Uterus (tissue), 3 donors: ENCODE measurements at regions not wholly inside any gene's neighbourhood (a gene's known extent, or its start where the extent isn't known, plus 50 kb on each side); places are given as distances from the start of the nearest gene placed in this dataset.
"Not testable (repeated sequence)": the region's sequence is repeated elsewhere in the genome, so short reads cannot be mapped to it uniquely, and the experiment has no call there.

Experiments
- DNase-seq, 2 donors: peaks; one replicate each; pipeline ENCODE4 v3.0.0-alpha.2; 2019 to 2020
- H3K27ac ChIP-seq, 2 donors: fragments of 200-600 bp; sonication (generic); 1 replicate in 1 of 2; 2 replicates in 1 of 2; pipeline ENCODE4 v1.5.1; 2016 to 2018
- H3K27me3 ChIP-seq, 2 donors: fragments of 200-600 bp; sonication (generic); one replicate each; pipeline ENCODE4 v1.5.1; 2018 to 2019; ENCODE audit warnings: control low read depth in 1 of 2
- H3K36me3 ChIP-seq, 2 donors: fragments of 200-600 bp; sonication (generic); one replicate each; pipeline ENCODE4 v1.5.1; 2019; ENCODE audit warnings: control low read depth in 1 of 2
- H3K4me1 ChIP-seq, 2 donors: fragments of 200-600 bp; sonication (generic); one replicate each; pipeline ENCODE4 v1.5.1; 2018 to 2019; ENCODE audit warnings: control low read depth in 1 of 2
- H3K4me3 ChIP-seq, 2 donors: fragments of 200-600 bp; sonication (generic); 1 replicate in 1 of 2; 2 replicates in 1 of 2; pipeline ENCODE4 v1.5.1; 2018 to 2019; ENCODE audit warnings: mild to moderate bottlenecking in 1 of 2
- H3K9me3 ChIP-seq, 2 donors: fragments of 200-600 bp; sonication (generic); one replicate each; pipeline ENCODE4 v1.5.1; 2019; ENCODE audit warnings: control low read depth in 1 of 2
- POLR2A ChIP-seq, 2 donors: fragments of 450-650 bp; IDR thresholded peaks; one replicate each; pipeline ENCODE4 v1.6.1; 2016; ENCODE audit warnings: antibody characterized with exemption in 2 of 2, mild to moderate bottlenecking in 1 of 2, moderate library complexity in 1 of 2
- intact Hi-C: fragments of 100-400 bp; cut with DNase I; formaldehyde crosslinking; loops from one replicate; pipeline ENCODE4 v1.15.1; 2023; ENCODE audit warnings: low total_unique reads
- TF ChIP-seq, protein P1 (sequence below), 4 experiments: fragments of 200-600 bp in 2 of 4; fragments of 450-650 bp in 2 of 4; sonication (generic) in 2 of 4; IDR thresholded peaks; one replicate each; pipeline ENCODE4 v1.5.1; 2016 to 2019; ENCODE audit warnings: antibody characterized with exemption in 4 of 4, mild to moderate bottlenecking in 2 of 4, moderate library complexity in 1 of 4
- donor health status: DM: yes; HTN: yes; CAD: no.

DNA sequence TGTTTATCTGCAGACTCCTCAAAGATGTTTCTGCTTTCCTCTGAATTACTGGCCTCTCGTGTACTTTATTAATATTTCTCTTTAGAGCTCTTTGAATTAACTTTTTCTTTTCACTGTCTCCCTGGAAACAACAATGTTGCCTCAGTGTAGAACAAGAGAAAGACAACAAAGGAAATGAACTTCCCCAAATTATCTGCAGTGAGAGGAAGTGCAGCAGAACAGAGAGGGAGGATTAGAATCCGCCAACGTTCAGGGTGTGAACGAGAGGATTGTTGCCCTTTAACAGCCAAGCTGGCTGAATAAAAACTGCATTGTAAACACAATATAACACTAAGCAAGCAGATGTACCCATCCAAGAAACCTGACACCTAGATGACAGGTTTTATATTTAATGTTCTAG, 375.9 kb downstream of the GALC start:
- Histone ChIP-seq H3K4me1 (no peaks in the 10 kb centered on the region), H3K9me3 (no peaks in the 10 kb centered on the region), H3K4me3 (no peak overlapping the region), H3K36me3 (no peaks in the 10 kb centered on the region), H3K27me3 (no peaks in the 10 kb centered on the region), H3K27ac (no peak overlapping the region)
- TF ChIP-seq, protein P1, sequence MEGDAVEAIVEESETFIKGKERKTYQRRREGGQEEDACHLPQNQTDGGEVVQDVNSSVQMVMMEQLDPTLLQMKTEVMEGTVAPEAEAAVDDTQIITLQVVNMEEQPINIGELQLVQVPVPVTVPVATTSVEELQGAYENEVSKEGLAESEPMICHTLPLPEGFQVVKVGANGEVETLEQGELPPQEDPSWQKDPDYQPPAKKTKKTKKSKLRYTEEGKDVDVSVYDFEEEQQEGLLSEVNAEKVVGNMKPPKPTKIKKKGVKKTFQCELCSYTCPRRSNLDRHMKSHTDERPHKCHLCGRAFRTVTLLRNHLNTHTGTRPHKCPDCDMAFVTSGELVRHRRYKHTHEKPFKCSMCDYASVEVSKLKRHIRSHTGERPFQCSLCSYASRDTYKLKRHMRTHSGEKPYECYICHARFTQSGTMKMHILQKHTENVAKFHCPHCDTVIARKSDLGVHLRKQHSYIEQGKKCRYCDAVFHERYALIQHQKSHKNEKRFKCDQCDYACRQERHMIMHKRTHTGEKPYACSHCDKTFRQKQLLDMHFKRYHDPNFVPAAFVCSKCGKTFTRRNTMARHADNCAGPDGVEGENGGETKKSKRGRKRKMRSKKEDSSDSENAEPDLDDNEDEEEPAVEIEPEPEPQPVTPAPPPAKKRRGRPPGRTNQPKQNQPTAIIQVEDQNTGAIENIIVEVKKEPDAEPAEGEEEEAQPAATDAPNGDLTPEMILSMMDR (IDR thresholded peaks at IDR 0.05), result no peak
- no peak for TF ChIP-seq POLR2A (IDR thresholded peaks at IDR 0.05)
- intact Hi-C loops, result no loop called here
- no peak for DNase-seq

- peak; percentile 43 to 54 for DNase-seq
- no peaks in the 10 kb centered on the region for H3K9me3 ChIP-seq
- intact Hi-C loops, result no loop called here
- no peak overlapping the region for H3K27ac ChIP-seq
- H3K27me3 ChIP-seq, result no peaks in the 10 kb centered on the region
- H3K4me1 ChIP-seq, result no peaks in the 10 kb centered on the region
- H3K36me3 ChIP-seq, result no peaks in the 10 kb centered on the region
- no peak overlapping the region for H3K4me3 ChIP-seq
- no peak for TF ChIP-seq POLR2A (IDR thresholded peaks at IDR 0.05)
- TF ChIP-seq, protein P1 (IDR thresholded peaks at IDR 0.05), result peak; percentile 54 to 66 (median 61)
These were observed 376.9 kb downstream of the GALC start for GRCh38 chr14:87615822-87616679.

DNA sequence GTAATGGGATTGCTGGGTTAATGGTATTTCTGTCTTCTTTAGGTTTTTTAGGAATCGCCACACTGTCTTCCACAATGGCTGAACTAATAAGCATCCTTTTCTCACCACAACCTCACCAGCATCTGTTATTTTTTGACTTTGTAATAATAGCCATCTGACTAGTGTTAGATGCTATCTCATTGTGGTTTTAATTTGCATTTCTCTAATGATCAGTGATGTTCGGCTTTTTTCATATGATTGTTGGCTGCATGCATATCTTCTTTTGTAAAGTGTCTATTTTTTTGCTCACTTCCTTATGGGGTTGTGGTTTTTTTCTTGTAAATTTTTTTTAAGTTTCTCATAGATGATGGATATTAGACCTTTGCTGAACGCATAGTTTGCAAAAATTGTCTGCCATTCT, 377.9 kb downstream of the GALC start:
- no peak overlapping the region for H3K27ac ChIP-seq
- H3K27me3 ChIP-seq, result no peaks in the 10 kb centered on the region
- DNase-seq, result no peak
- TF ChIP-seq POLR2A (IDR thresholded peaks at IDR 0.05), result no peak
- TF ChIP-seq, protein P1 (IDR thresholded peaks at IDR 0.05), result no peak
- no peak overlapping the region for H3K4me3 ChIP-seq
- H3K36me3 ChIP-seq, result no peaks in the 10 kb centered on the region
- intact Hi-C loops, result no loop called here
- H3K9me3 ChIP-seq, result no peaks in the 10 kb centered on the region
- no peaks in the 10 kb centered on the region for H3K4me1 ChIP-seq

DNA sequence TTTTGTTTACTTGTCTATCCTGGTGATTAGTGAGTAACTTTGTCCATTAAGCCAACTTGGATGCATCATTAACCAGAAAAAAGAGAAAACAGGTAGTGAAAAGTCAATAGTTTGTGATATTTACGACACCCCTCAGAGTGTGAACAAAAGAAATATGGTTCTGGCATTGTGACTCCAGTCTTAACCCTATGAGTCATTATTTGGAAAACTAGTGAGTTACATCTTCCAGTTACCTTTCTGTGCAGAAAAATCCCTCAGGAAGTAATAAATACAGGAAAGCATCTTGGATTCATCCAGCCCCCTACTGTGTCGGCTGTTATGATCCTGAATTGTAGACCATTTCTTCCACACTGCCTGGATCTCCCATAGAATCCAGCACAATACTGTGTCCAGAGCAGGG, 379.1 kb downstream of the GALC start:
- TF ChIP-seq, protein P1 (IDR thresholded peaks at IDR 0.05), result no peak
- no peak for TF ChIP-seq POLR2A (IDR thresholded peaks at IDR 0.05)
- intact Hi-C loops, result no loop called here
- no peaks in the 10 kb centered on the region for H3K4me1 ChIP-seq
- H3K36me3 ChIP-seq, result no peaks in the 10 kb centered on the region
- DNase-seq, result no peak
- no peaks in the 10 kb centered on the region for H3K9me3 ChIP-seq
- H3K27me3 ChIP-seq, result no peaks in the 10 kb centered on the region
- H3K4me3 ChIP-seq, result no peak overlapping the region
- peak overlapping the region; percentile 51 to 55 for H3K27ac ChIP-seq

GRCh38 chr14:87607056-87607455, 385.9 kb downstream of the GALC start:
- H3K4me1 ChIP-seq, H3K4me3 ChIP-seq, H3K9me3 ChIP-seq, H3K27me3 ChIP-seq, intact Hi-C loops, DNase-seq, H3K27ac ChIP-seq, H3K36me3 ChIP-seq: not testable (repeated sequence)
